Bronchial epithelial cell (primary cell): ENCODE measurements at regions not wholly inside any gene's neighbourhood (a gene's known extent, or its start where the extent isn't known, plus 50 kb on each side); places are given as distances from the start of the nearest gene placed in this dataset.

Experiments
- DNase-seq: peaks from one replicate; pipeline ENCODE4 v3.0.0-alpha.2; 2010; ENCODE audit warnings: low read depth
- FAIRE-seq: peaks from 2 replicates; lab custom pipeline; 2011; peaks lifted over from hg19 to GRCh38; lab: Jason Lieb, UNC
- H3K27me3 ChIP-seq: 2 replicates; pipeline ENCODE4 v1.5.1; 2011; ENCODE audit warnings: low read length; ENCODE audit not compliant: control insufficient read depth, insufficient read depth
- H3K36me3 ChIP-seq: 2 replicates; pipeline ENCODE4 v1.5.1; 2011; ENCODE audit warnings: low read length; ENCODE audit not compliant: control insufficient read depth, insufficient read depth
- H3K4me3 ChIP-seq: 2 replicates; pipeline ENCODE4 v1.5.1; 2011; ENCODE audit warnings: mild to moderate bottlenecking, low read depth, low read length, control low read depth
- TF ChIP-seq, protein P1 (sequence below): IDR thresholded peaks from 2 replicates; pipeline ENCODE4 v1.5.1; 2011; ENCODE audit warnings: mild to moderate bottlenecking, moderate library complexity, low read length, control low read depth, inconsistent platforms; ENCODE audit not compliant: insufficient read depth, severe bottlenecking

DNA sequence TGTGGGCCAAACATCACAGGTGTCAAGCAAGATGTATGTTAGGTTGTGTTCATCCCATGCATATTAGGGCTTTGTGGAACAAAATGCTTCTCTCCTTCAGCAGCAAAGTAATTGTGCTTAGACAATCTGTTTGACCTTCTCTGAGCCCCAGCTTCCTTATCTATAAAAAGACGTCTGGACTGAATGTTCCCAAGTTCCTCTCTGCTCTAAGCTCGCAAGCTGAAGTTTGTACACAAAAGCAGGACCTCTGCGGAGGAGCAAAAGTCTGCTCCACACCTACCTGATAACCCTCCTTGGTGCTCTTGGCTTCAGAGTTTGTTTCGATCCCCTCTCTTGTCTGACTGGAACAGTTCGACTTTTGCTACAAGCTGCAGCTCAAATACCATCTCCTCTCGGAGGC lies 95.7 kb upstream of the UBL3 start:
- FAIRE-seq: no peak
- no peak for DNase-seq
- TF ChIP-seq, protein P1, sequence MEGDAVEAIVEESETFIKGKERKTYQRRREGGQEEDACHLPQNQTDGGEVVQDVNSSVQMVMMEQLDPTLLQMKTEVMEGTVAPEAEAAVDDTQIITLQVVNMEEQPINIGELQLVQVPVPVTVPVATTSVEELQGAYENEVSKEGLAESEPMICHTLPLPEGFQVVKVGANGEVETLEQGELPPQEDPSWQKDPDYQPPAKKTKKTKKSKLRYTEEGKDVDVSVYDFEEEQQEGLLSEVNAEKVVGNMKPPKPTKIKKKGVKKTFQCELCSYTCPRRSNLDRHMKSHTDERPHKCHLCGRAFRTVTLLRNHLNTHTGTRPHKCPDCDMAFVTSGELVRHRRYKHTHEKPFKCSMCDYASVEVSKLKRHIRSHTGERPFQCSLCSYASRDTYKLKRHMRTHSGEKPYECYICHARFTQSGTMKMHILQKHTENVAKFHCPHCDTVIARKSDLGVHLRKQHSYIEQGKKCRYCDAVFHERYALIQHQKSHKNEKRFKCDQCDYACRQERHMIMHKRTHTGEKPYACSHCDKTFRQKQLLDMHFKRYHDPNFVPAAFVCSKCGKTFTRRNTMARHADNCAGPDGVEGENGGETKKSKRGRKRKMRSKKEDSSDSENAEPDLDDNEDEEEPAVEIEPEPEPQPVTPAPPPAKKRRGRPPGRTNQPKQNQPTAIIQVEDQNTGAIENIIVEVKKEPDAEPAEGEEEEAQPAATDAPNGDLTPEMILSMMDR: no peak
- Histone ChIP-seq H3K36me3 (no peaks in the 10 kb centered on the region), H3K4me3 (no peak overlapping the region), H3K27me3 (no peaks in the 10 kb centered on the region)

DNA sequence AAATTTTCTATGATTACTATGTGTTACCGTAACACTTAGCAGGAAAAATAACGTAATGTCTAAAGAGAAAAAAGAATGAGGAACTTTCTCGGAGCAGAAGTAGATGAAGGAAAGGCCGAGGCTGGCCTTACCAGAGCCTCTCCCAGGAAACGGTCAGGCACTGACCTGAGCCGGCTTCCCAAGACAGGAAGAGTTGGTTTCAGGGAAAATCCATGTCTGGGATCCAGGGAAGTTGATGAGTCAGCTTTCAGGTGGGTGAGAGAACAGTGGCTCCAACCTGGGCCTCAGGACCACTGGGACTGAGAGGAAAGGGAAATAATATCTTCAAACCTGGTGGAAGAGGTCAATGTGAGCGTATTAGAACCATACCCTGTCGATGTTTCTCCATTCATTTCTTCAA lies 93.3 kb upstream of the UBL3 start:
- FAIRE-seq: no peak
- DNase-seq: no peak

DNA sequence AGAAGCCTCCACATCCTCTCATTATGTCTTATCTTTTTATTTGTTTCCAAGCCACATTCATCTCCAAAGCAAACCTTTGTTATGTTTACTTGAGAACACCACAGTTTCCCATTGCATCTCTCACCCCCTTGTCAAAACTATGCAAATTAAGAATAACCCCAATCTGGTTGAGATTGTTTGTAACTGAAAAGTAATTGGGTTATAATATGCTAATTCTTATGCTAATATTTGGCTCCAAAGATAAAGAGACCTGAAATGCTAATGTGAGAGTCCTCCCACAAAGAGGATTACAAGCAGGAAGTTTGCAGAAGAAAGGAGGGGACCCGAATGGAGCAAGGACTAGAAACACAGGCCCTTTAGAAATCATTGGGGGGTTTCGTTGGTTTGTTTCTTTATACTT lies 92.9 kb upstream of the UBL3 start:
- no peak for DNase-seq
- Histone ChIP-seq H3K4me3 (no peak overlapping the region), H3K36me3 (no peaks in the 10 kb centered on the region), H3K27me3 (peaks cover 3% of the 10 kb centered on the region)
- TF ChIP-seq, protein P1: no peak
- FAIRE-seq: no peak

More for the DNA sequence above, 93.3 kb upstream of the UBL3 start:
- TF ChIP-seq, protein P1: no peak
- no peaks in the 10 kb centered on the region for H3K36me3 ChIP-seq
- peaks cover 3% of the 10 kb centered on the region for H3K27me3 ChIP-seq
- no peak overlapping the region for H3K4me3 ChIP-seq

DNA sequence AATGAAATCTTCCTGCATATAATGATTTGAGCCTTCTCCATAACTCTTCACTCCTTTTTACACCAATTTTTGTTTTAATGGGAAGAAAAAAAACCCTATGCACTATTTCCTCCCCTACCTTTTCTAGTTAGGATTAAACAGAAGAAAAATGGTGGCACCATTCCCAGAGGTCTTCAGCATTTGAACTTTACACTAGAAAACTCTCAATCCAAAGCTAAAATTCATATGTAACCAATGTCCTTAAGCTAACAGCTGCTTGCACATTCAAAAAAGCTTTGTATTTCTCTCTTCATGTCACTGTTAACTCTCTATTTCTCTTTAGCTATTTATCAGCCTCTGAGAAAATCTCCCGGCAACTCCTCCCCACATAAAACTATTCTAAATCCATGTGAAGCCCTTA lies 90.3 kb upstream of the UBL3 start:
- FAIRE-seq (no peak), DNase-seq (no peak)
- Histone ChIP-seq H3K4me3 (no peak overlapping the region), H3K36me3 (no peaks in the 10 kb centered on the region), H3K27me3 (peaks cover 8% of the 10 kb centered on the region)
- TF ChIP-seq, protein P1: no peak

DNA sequence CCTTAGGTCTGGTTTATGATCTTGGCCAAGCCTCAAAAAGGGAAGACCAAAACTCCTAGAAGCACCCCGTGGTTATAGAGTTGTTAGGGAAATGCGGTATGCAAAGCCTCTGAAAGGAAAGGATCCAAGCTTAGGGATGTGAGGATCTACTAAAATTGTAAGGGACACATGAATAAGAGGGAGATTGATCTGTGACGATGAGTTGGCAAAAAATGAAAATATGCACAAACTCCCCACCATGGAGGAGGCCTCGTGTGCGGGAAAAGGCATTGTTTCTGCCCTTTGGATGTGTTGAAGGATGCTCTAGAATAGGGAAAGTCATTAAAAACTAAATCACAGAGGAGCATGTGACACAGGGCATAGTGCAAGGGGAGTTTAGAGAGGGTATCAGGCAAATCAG lies 88.7 kb upstream of the UBL3 start:
- TF ChIP-seq, protein P1: no peak
- no peaks in the 10 kb centered on the region for H3K36me3 ChIP-seq
- DNase-seq (no peak), FAIRE-seq (no peak)
- H3K27me3 ChIP-seq: peaks cover 12% of the 10 kb centered on the region
- H3K4me3 ChIP-seq: no peak overlapping the region

DNA sequence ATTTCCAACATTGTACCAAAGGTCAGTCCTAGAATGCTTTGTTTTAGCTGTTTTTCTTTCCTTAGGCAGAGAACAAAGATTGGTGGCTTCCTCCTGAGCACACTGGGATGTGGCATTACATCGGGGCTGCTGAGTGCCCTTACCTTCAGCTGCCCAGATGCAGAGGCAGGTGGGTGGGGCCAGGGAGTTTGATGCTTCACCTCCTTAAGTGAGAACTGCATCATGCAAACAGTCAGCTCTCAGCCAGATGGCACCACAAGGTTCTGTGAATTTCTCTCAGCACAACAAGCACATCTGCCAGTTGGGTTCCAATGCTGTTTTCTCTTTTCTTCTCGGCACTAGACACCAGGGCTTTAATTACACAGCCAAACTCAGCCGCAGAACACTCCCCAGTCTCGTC lies 87.4 kb upstream of the UBL3 start:
- peaks cover 12% of the 10 kb centered on the region for H3K27me3 ChIP-seq
- no peaks in the 10 kb centered on the region for H3K36me3 ChIP-seq
- TF ChIP-seq, protein P1: no peak
- DNase-seq: no peak
- H3K4me3 ChIP-seq: no peak overlapping the region
- FAIRE-seq: no peak
